HG02798 (cell line): ENCODE measurements at regions not wholly inside any gene's neighbourhood (a gene's known extent, or its start where the extent isn't known, plus 50 kb on each side); places are given as distances from the start of the nearest gene placed in this dataset.

Source experiments
- ATAC-seq: cut with Tn5 transposase; IDR thresholded peaks from one replicate; pipeline ENCODE4 v1.9.1; 2021; ENCODE audit warnings: mild to moderate bottlenecking; ENCODE audit not compliant: unreplicated experiment, poor library complexity

GRCh38 chr3:159789017-159789416 lies 199.6 kb upstream of the IL12A start:
- ATAC-seq, result no peak

- ATAC-seq, result no peak
These were observed 198.6 kb upstream of the IL12A start for GRCh38 chr3:159789742-159790635.

GRCh38 chr3:159791336-159791735 lies 197.3 kb upstream of the IL12A start:
- ATAC-seq, result no peak

- ATAC-seq, result no peak
These were observed 196.6 kb upstream of the IL12A start for GRCh38 chr3:159792070-159792469.

- no peak for ATAC-seq
These were observed 193.6 kb upstream of the IL12A start for GRCh38 chr3:159795042-159795441.

GRCh38 chr3:159795681-159796175 lies 192.9 kb upstream of the IL12A start:
- ATAC-seq, result no peak

GRCh38 chr3:159796226-159796625 lies 192.4 kb upstream of the IL12A start:
- ATAC-seq, result no peak

- ATAC-seq, result no peak
These were observed 191.9 kb upstream of the IL12A start for GRCh38 chr3:159796744-159797143.

- no peak for ATAC-seq
These were observed 190.9 kb upstream of the IL12A start for GRCh38 chr3:159797771-159798170.

GRCh38 chr3:159798951-159799350 lies 189.7 kb upstream of the IL12A start:
- no peak for ATAC-seq

GRCh38 chr3:159800434-159801155 lies 188.0 kb upstream of the IL12A start:
- no peak for ATAC-seq

- ATAC-seq, result no peak
These were observed 185.8 kb upstream of the IL12A start for GRCh38 chr3:159802864-159803263.

- ATAC-seq, result no peak
These were observed 185.2 kb upstream of the IL12A start for GRCh38 chr3:159803459-159803858.

- ATAC-seq, result peak; percentile 99
These were observed 183.8 kb upstream of the IL12A start for GRCh38 chr3:159804726-159805410.

GRCh38 chr3:159805411-159805772 lies 183.2 kb upstream of the IL12A start:
- ATAC-seq, result peak; percentile 10

- ATAC-seq, result no peak
These were observed 182.2 kb upstream of the IL12A start for GRCh38 chr3:159806412-159806811.

GRCh38 chr3:159807137-159808040 lies 181.2 kb upstream of the IL12A start:
- ATAC-seq, result no peak

- no peak for ATAC-seq
These were observed 174.7 kb upstream of the IL12A start for GRCh38 chr3:159813822-159814531.

GRCh38 chr3:159816512-159816911 lies 172.1 kb upstream of the IL12A start:
- no peak for ATAC-seq
